A673 (cell line): ENCODE measurements at regions not wholly inside any gene's neighbourhood (a gene's known extent, or its start where the extent isn't known, plus 50 kb on each side); places are given as distances from the start of the nearest gene placed in this dataset.
"Not testable (repeated sequence)": the region's sequence is repeated elsewhere in the genome, so short reads cannot be mapped to it uniquely, and the experiment has no call there.

Experiments
- BruUV-seq: library from RNA; stranded (reverse); fragments of 400-500 nt; replicated peaks from 2 replicates; lab custom pipeline; 2021; lab: Mats Ljungman, UMichigan
- CTCF ChIA-PET: fragments of 300-600 bp; sonication (Branson Sonifier 250); formaldehyde crosslinking; loops from one replicate; lab custom pipeline; 2022; ENCODE audit warnings: antibody characterized with exemption; lab: Charles Lee
- POLR2A ChIA-PET: fragments of 300-600 bp; sonication (Branson Sonifier 250); formaldehyde crosslinking; loops from one replicate; lab custom pipeline; 2022; ENCODE audit warnings: antibody characterized with exemption; ENCODE audit not compliant: low non-redundant PET; lab: Charles Lee
- DNase-seq: peaks from one replicate; pipeline ENCODE4 v3.0.0-alpha.2; 2015; ENCODE audit warnings: low spot score
- H3K27ac ChIP-seq: fragments of 200-600 bp; sonication (generic); 2 replicates; pipeline ENCODE4 v1.5.1; 2016; ENCODE audit warnings: mixed run types, low read depth, mild to moderate bottlenecking, mixed read lengths, antibody characterized with exemption, low read length; ENCODE audit not compliant: poor library complexity, severe bottlenecking
- H3K27me3 ChIP-seq: fragments of 200-600 bp; sonication (generic); replicated peaks from 2 replicates; pipeline ENCODE4 v1.6.1; 2017; ENCODE audit warnings: mixed run types, low read depth, mild to moderate bottlenecking, mixed read lengths, antibody characterized with exemption, low read length; ENCODE audit not compliant: insufficient read depth, poor library complexity
- H3K36me3 ChIP-seq: fragments of 200-600 bp; sonication (generic); 2 replicates; pipeline ENCODE4 v1.6.1; 2016; ENCODE audit warnings: mixed run types, mild to moderate bottlenecking, mixed read lengths, antibody characterized with exemption, low read length; ENCODE audit not compliant: insufficient read depth, poor library complexity, severe bottlenecking
- H3K4me1 ChIP-seq: fragments of 200-600 bp; sonication (generic); 2 replicates; pipeline ENCODE4 v1.6.1; 2017; ENCODE audit warnings: mixed run types, mild to moderate bottlenecking, mixed read lengths, antibody characterized with exemption, low read length; ENCODE audit not compliant: insufficient read depth, poor library complexity, severe bottlenecking
- H3K4me3 ChIP-seq: fragments of 200-600 bp; sonication (generic); 2 replicates; pipeline ENCODE4 v1.5.1; 2016; ENCODE audit warnings: low read depth, mixed run types, mild to moderate bottlenecking, mixed read lengths, low read length; ENCODE audit not compliant: poor library complexity, severe bottlenecking
- H3K9me3 ChIP-seq: fragments of 200-600 bp; sonication (generic); 2 replicates; pipeline ENCODE4 v1.6.1; 2016; ENCODE audit warnings: mixed run types, low read depth, mild to moderate bottlenecking, mixed read lengths, antibody characterized with exemption, low read length; ENCODE audit not compliant: poor library complexity, severe bottlenecking
- intact Hi-C: fragments of 100-400 bp; cut with micrococcal nuclease; formaldehyde crosslinking; loops from one replicate; pipeline ENCODE4 v1.10.0; 2022; ENCODE audit not compliant: unreplicated experiment

DNA sequence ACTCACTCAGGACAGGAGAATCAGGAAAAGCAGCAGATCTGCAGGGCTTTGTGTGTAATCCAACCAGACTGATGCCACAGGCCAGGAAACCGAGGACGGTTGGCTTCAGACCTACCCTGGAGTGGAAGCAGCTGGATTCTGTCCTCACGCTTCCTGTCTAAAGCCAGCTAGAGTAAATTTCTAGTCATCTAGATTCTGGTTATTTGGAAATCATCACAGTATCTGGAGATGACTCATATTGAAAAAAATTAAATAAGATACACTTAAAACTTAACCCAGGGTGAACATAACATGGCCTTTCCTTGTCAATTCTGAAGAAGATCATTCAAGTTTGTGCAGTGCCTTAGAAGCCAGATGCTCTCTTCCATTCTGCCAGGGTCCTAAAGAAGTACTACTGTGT is 288.9 kb upstream of the PLGLB2 start:
- H3K27ac ChIP-seq, intact Hi-C loops, DNase-seq, H3K36me3 ChIP-seq, CTCF ChIA-PET, H3K27me3 ChIP-seq, H3K9me3 ChIP-seq, H3K4me3 ChIP-seq, BruUV-seq, H3K4me1 ChIP-seq, POLR2A ChIA-PET: not testable (repeated sequence)

- H3K9me3 ChIP-seq, BruUV-seq, DNase-seq, CTCF ChIA-PET, H3K27me3 ChIP-seq, intact Hi-C loops, H3K4me1 ChIP-seq, H3K4me3 ChIP-seq, H3K36me3 ChIP-seq, POLR2A ChIA-PET, H3K27ac ChIP-seq: not testable (repeated sequence)
Observed at GRCh38 chr2:87460104-87460503, 287.8 kb upstream of the PLGLB2 start.

DNA sequence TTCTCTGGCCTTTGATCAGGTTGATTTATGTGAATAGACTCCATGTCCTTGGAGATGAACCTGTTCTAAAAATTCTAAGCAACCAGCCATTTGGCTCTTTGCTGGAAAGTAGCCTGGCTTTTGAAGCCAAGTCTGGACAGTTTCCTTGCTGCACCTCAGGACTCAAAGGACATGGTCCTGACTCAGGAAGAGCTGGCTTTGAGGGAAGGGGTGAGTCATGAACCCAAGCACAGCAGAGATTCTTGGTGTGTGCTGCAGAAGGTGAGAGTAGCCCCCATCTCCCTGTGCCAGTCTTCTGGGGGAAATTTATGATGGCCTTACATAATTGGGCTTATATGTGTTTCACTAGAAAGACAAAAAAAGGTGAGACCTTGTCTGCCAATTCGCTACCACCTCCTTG is 287.2 kb upstream of the PLGLB2 start:
- DNase-seq, H3K4me1 ChIP-seq, H3K4me3 ChIP-seq, CTCF ChIA-PET, H3K36me3 ChIP-seq, POLR2A ChIA-PET, H3K27ac ChIP-seq, H3K27me3 ChIP-seq, intact Hi-C loops, H3K9me3 ChIP-seq, BruUV-seq: not testable (repeated sequence)

GRCh38 chr2:87461671-87462070 is 286.2 kb upstream of the PLGLB2 start:
- DNase-seq, H3K36me3 ChIP-seq, H3K27me3 ChIP-seq, H3K4me1 ChIP-seq, intact Hi-C loops, H3K9me3 ChIP-seq, POLR2A ChIA-PET, H3K4me3 ChIP-seq, H3K27ac ChIP-seq, BruUV-seq, CTCF ChIA-PET: not testable (repeated sequence)

- CTCF ChIA-PET, DNase-seq, intact Hi-C loops, H3K27ac ChIP-seq, H3K4me1 ChIP-seq, H3K27me3 ChIP-seq, H3K36me3 ChIP-seq, H3K4me3 ChIP-seq, POLR2A ChIA-PET, BruUV-seq, H3K9me3 ChIP-seq: not testable (repeated sequence)
Observed at GRCh38 chr2:87464219-87464618, 283.7 kb upstream of the PLGLB2 start.

- H3K36me3 ChIP-seq, CTCF ChIA-PET, BruUV-seq, DNase-seq, H3K9me3 ChIP-seq, H3K27ac ChIP-seq, H3K4me3 ChIP-seq, H3K4me1 ChIP-seq, intact Hi-C loops, POLR2A ChIA-PET, H3K27me3 ChIP-seq: not testable (repeated sequence)
Observed at GRCh38 chr2:87465730-87466129, 282.2 kb upstream of the PLGLB2 start.

GRCh38 chr2:87466591-87467120 is 281.2 kb upstream of the PLGLB2 start:
- CTCF ChIA-PET, H3K36me3 ChIP-seq, H3K27ac ChIP-seq, DNase-seq, H3K27me3 ChIP-seq, BruUV-seq, H3K4me3 ChIP-seq, H3K4me1 ChIP-seq, H3K9me3 ChIP-seq, intact Hi-C loops: not testable (repeated sequence)
- POLR2A ChIA-PET: interaction anchor here (0.6 kb wide), 1 partner anchor 10 kb away, joined by 3 read pairs; no protein-coding TSS in a partner anchor

- not testable (repeated sequence) for DNase-seq
Observed at GRCh38 chr2:87468429-87468981, 279.4 kb upstream of the PLGLB2 start.

More at GRCh38 chr2:87468429-87468981, 279.4 kb upstream of the PLGLB2 start:
- POLR2A ChIA-PET, CTCF ChIA-PET, H3K4me3 ChIP-seq, H3K9me3 ChIP-seq, H3K36me3 ChIP-seq, intact Hi-C loops, H3K27ac ChIP-seq, BruUV-seq, H3K4me1 ChIP-seq, H3K27me3 ChIP-seq: not testable (repeated sequence)
